HG03025 (cell line): ENCODE measurements at regions not wholly inside any gene's neighbourhood (a gene's known extent, or its start where the extent isn't known, plus 50 kb on each side); places are given as distances from the start of the nearest gene placed in this dataset.

Experiments used
- ATAC-seq: cut with Tn5 transposase; IDR thresholded peaks from one replicate; pipeline ENCODE4 v1.9.1; 2021; ENCODE audit warnings: mild to moderate bottlenecking, moderate library complexity; ENCODE audit not compliant: unreplicated experiment, low FRiP score

DNA sequence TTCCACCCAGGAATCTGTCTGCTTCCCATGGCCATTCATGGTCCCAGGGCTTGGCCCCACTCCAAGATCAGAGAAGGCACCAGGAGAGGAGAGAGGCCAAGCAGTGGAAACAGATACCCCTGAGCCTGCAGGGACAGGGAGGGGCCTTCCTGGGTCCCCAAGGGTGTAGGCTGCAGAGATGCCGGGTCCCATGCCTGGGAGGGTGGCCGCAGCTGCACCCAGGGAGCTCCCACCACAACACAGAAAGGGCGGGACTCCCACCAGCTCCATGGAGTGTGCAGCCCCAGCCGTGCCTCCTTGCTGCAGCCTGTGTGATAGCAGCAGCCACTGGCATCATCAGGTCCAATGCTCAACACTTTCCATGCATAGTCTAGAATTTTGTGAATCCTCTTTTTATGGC lies 331.5 kb downstream of the UACA start:
- ATAC-seq = no peak

DNA sequence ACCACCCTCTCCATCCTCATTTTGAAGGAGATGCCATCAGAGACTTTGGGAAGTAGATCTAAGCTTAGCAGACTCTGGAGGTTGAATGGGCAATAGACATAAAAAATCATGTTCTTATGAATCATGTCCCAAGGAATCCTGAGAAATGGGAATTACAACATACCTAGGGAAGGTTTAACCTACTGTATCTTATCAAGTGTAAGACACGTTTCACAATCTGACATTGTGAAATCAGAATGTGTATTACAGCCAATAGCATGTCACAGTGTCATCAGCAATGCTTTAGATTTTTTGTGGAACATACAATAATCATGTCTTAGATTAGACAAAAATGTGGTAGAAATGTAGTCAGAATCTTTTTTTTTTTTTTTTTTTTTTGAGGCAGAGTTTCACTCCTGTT lies 332.4 kb upstream of the TLE3 start:
- no peak for ATAC-seq

DNA sequence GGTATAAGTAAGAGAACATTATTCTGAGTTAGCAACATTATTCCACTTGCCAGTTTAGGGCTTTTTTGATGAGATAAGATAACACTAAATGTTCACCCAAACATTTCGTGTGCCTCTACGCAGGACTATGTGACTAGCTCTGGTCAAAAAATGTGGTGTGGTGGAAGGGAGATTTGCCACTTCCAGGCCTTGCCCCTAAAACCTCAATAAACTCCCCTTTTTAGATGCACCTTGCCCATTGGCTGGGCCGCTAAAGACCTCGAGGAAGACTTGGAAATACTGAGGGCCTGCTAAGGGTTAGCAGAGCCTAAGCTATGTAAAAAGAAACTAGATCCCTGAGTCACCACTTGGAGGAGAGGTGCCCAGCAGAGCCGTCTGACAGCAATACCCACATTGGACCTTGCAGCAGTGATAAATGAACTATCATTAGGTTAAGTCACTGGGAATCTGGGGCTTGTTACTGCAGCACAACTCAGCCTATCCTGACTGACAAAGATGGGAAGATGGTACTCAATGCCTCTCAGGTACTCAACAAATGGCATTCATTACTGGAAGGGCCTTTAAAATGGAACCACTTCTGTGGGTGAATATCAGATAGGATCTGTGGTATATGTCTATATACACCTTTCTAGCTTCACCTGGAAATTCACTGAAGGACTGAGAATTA lies 331.5 kb upstream of the TLE3 start:
- no peak for ATAC-seq

DNA sequence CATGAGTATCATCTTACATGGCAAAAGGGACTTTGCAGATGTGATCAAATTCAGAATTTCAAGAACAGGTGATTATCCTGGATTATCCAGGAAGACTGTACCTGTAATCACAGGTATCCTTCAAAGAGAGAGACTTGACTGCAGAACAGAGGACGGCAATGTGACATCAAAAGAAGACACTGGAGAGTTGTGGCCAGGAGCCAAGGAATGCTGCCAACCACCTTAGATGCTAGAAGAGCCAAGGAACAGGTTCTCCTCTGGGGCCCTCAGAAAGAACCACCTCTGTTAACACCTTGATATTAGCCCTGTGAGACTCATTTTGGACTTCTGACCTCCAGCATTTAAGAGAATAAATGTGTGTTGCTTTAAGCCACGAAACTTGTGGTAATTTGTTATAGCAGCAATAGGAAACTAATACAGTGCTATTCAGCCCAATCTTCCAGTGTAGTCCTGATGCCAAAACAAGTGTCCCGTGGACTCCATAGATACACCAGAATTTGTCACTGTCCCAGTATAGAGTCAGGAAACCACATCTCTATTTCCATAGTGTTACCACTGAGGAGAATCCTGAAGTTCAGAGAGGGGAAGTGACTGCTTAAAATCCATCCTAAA lies 330.6 kb upstream of the TLE3 start:
- no peak for ATAC-seq

DNA sequence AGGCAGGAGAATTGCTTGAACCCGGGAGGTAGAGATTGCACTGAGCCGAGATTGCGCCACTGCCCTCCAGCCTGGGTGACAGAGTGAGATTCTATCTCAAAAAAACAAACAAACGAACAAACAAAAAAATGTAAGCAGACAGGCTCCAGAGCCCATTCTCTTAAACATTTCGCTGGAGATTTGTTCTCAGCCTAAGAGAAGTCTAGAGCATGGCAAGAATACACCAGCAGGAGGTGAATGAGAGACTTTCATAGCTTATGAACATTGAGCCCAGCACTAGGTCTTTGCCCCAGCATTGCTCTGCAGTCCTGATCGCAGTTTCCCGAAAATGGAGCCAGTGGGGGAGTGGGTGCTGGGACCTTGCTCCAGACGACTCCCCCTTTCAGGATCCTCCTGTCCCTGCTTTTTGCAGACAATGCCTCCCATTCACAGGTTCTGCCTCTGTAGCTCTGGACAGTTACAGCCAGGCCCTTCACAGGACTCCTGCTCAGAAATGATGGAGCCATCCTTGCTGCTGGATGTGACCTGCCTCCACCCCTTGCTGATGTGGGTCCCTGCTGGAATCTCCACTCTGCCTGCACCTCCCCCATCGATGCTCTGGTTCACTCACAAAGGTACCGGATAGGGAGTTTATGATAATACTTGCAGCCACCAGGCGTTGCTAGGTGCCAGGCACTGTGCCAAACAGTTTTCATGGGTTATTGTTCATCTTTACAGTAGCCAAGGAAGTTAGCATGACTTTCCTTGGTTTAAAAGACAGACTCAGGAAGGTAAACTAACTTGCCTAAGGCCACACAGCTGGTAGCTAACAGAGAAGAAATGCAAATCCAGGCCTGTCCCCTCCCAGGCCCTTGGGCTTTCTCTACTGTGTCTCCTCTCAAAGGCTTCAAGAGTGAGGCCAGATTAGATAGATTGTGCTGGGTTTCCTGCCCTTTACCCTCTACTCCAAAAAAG lies 329.7 kb upstream of the TLE3 start:
- ATAC-seq = no peak

DNA sequence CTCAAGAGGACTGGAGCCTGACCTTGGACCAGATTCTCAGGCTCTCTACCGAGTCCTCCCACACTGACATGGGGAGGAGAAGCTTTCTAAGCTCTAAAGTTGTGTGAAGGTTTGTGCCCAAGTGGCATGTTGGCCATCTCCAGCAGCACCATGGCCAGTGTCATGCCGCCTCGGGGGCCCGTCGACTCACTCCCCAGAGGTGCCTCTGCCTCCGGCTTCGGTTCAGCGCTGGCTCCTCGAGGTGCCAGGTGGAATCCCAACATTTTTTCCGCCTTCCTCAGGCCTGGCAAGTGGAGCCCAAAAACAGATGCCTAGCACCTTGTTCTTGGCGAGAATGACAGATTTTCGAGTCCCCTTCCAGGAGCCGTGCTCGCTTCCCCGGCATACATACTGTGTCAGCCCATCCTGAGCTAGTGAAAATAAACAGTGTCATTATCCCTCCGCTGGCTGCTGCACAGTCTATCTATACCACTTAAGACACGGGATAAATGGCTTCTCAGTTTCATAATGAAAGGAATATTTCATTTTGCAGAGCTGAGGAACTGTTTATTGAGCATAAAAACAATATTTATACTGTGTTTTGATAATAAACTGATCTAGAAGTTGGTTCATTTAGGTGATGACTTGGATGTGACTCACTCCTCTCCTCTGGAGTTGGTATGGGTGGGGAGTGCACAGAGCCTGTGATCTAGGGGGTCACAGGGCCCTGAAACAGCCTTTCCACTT lies 328.5 kb upstream of the TLE3 start:
- no peak for ATAC-seq

DNA sequence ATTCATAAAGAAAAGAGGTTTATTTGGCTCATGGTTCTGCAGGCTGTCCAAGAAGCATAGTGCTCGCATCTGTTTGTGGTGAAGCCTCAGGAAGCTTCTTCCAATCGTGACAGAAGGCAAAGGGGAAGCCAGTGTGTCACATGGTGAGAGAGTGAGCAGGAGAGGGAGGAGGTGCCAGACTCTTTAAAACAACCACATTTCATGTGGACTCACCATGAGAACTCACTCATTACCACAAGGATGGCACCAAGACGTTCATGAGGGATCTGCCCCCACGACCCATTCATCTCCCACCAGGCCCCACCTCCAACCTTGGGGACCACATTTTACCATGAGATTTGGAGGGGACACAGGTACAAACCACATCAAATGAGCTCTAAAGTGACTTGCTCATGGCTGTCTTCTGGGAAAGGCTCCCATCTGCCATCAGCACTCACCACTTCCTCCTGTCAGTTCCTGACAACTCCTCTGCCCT lies 327.3 kb upstream of the TLE3 start:
- no peak for ATAC-seq

DNA sequence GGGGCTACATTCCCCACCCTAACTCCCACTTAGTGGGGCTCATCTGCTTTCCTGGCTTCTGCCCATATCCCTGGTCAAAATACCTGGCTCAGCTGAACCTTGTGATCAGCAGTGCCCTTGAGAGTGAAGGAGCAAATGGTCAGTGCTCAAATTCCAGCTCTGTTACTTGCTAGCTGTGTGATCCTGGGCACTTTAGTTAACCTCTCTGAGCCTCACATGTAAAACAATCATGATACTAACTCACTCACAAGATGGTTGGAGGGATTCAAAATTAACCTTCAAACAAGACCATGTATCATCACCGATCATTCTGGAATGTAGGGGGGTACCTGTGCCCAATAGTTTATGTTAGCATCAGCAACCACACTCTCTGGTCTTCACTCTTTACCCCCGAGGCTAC lies 325.6 kb upstream of the TLE3 start:
- ATAC-seq = no peak

DNA sequence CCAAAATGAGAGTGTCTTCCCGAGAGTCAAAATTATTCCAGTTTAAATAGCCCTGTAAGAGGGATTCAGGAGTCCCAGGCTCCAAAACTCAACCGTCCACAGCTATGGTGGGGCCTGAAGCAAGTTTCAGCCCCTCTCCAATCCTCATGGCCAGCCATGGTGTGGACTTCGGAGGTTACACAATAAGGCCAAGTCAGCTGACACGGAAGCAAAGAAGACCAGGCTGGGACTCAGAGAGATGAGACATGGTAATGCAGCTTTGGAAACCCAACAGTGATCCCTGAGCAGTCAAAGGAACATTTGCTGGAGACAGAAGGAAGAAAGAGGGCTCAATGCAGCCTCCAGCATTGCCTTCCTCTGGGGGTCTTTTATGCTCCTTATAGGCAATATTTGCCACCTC lies 324.6 kb upstream of the TLE3 start:
- ATAC-seq = no peak

DNA sequence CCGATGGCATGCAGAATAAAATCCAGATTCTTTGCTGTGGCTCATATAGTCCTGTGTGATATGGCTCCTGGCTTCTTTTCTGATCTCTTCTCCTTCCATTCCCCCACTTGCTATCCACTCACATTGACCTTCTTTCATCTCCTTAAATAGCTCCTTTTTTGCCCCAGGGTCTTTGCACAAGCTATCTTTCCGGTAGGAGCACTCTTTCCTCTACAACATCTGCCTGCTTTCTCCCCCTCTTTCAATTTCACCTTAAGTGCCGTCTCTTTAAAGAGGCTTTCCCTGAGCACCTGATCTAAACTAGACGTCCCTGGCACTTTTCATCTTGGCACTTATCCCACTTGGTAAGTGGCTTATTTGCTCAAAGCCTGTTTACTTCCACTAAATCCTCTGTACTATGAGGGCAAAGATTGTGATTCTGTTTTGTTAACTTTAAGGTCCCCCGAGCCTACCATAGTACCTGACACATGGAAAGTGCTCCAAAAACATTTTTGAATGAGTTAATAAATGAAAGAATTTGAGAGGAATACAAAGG lies 323.3 kb upstream of the TLE3 start:
- no peak for ATAC-seq

DNA sequence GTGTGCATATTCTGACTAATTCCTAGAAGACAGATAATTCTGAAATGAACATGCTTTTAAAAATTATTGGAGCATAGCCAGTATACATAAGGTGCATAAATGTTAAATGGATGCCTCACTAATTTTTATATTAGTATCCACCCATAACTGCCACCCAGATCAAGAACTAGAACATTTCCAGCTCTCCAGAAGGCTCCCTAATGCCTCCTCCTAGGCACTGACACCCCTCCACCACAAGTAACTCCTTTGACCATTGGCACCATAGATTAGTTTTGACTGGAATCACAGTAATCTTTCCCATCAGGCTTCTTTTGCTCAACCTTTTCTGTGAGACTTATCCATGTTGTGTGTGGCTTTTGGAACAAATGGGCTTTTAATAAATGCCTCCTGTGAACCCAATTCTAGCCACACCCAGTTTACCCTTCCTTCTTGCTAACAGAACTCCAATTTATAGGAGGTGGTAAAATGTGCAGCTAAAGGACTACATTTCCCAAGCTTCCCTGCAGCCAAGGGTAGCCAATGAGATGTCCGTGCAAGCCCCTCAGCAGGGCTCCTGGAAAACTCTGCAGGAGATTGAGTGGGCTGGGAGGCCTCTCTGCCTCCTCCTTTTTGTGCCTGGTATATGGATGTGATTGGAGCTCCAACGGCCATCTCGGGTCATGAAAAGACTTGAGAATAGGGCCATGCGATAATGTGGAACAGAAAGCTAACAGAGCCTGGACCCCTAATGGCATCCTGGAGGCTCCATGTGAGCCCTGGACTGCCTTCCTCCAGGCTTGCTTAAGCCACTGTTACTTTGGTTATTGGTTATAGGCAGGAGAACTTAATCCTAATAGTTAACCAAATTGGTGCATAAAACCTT lies 322.6 kb upstream of the TLE3 start:
- no peak for ATAC-seq

DNA sequence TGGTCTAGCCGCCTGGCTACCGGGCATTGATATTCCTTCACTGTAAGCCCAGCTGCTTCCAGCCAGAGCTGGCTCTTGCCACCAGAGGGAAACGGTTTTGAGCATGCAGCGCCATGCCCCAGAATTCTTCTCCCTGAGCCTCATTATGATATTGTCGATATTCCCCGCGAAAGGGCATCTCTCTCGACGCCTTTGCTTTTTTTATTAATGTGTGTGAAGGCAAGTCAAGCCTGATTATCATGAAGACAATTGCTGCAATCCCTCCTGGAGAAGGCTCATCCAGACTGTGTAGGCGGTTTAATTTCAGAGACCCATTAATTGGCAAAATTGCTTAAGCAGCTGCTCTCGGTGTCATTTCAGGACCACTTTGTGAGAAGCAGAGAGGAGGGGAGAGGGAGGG lies 321.2 kb upstream of the TLE3 start:
- ATAC-seq = no peak

DNA sequence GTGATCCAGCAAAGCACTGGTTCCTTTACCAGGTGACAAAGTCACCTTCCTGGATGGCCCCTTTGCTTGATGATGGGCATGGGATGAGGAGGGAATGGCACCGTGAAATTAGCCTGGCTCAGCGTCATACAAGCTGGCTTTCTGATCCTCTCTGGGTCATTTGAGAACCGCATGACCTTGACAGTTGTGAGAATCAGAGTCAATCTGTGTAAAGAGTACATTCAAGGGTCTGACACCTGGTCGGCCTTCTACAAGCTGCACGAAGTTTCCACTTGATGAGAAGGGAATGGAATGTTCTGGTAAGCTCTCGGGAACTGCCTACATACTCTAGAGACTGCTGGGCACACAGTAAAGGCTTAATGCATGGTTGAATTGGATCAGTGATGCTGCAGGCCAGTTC lies 319.8 kb upstream of the TLE3 start:
- ATAC-seq = no peak

DNA sequence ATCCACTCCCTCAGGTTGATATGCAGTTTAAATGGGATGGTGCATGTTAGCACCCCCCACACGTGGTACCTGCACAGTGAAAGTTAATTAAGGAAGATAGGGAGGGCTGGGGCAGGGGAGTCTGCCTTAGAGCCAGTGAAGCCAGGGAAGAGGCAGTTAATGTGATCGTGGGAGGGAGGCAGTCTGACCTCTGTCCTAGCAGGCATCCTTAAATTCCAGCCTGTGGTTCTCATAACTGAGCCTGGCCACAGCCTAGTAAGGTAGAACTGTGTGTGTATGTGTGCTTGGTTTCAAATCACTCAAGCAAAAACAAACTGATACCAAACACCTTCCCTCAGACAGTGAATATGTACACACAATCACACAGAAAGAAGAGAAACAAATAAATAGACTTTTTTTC lies 319.1 kb upstream of the TLE3 start:
- ATAC-seq = no peak

DNA sequence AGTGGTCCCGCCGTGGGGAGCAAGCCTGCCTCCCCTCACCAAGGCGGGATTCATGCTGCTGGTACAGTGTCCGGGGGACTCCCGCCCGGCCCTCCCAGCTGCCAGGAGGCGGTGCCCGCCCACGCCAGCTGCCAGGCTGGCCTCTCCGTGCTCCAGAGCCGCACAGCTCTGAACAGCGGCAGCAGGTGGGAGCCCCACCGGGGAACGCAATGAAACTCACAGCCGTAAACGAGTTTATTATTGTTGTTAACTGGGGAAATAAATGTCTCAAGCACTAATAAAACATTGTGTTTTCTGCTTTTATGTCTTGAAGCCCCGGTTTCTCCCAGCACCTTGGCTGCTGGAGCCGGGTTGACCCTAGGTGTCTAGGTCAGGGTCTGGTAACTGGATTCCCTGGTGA lies 317.7 kb upstream of the TLE3 start:
- ATAC-seq = no peak

DNA sequence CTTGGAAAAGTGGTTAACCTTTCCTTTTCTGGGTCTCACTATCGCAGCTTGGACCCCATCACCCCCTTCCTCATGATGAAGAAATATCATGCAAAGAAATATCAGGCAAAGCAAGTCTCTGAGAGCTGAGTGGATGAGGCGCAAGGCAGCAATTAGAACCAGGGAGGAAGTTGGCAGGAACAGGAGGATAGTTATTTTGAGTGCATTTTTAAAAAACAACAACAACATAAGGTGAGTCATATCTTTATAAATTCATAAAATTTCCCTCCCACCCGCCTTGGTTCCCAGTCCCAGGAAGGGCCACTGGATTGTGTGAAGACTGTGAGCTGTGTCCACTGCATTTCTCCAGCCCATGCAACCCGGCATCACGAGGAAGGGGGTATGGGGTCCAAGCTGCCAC lies 316.9 kb upstream of the TLE3 start:
- ATAC-seq = no peak

DNA sequence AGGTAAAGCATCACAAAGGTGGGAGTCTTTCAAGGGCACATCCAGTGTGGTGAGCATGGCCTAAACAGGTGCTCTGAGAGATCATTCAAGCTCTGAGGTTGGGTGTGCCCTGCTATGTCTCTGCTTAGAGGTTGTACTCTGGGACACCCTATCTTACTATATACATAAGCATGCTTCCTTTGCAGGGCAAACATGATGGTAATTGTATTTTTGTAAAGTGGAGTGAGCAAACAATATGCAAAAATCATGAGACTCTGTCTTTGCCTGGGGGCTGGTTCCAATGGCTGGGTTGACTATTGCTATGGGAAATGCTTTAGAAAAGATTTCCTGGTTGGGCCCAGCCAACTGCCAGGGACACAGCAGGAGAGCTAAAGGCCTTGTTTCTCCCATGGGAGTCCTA lies 315.1 kb upstream of the TLE3 start:
- no peak for ATAC-seq

DNA sequence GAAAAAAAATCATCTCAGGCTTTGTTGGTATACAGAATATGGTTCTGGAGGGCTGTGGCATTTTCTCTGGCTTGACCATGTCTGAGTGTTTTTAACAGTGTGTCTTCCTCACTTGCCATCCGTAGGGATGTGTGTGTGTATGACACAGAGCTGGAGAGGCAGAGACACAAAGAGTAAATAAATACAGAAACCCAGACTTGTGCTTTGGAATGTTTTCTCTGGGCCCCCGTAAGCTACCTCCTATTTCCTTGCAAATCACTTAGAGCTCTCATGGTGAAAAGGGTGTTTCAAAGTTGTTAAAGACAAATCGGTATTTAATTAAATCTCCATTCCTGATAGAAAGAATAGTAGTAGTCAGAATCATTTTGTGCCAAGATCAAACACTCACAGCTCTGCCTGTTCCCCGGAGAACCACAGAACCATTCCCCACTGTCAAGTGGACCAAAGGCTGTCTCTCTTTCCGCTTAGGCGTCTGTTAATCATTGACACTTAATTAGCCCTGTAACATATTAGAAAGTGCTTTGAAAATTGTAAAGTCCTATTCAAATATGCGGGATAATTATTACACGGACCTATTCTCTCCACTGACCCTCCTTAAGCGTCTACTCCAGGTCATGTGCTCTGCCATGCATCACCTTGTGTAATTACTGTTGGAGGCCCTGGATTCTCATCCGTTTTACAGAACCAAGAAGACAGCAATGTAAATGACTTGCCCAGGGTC lies 313.6 kb upstream of the TLE3 start:
- no peak for ATAC-seq

DNA sequence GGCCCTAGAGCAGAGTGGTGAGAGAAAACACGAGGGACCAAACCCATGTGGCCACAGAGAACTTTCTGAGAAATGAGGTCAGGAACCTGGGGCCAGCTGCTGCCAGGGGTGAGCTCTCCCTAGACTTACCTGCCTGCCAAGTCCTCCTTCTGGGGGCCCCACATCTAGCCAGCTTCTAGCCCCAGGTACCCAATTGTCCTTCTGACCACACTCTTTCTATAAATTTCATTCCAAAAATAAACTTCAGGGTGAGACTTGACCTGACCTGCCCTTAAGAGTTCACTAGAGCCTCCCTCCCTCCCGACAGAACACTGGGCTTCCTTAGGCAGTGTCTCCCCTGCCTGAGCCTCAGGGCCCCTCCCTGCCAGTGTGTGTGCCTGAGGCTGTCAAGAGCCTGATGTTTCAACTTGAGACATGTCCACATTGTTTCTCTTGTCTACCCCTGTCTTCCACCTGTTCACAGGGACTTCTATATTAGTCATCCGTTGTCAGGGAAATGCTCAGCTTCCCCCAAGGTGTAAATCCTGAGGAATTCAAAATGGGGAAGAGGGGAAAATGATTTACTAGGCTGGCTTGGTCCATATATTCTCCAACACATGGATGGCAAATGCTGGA lies 312.8 kb upstream of the TLE3 start:
- no peak for ATAC-seq
